WTC11 (cell line): ENCODE measurements at regions not wholly inside any gene's neighbourhood (a gene's known extent, or its start where the extent isn't known, plus 50 kb on each side); places are given as distances from the start of the nearest gene placed in this dataset.

Experiments
- ATAC-seq: fragments of 200-7000 bp; cut with Tn5 transposase; 2 replicates; pipeline ENCODE4 v1.10.0; 2021; ENCODE audit warnings: mild to moderate bottlenecking, moderate library complexity
- CTCF ChIA-PET: fragments of 300-600 bp; sonication (Branson Sonifier 250); formaldehyde crosslinking; loops from one replicate; lab custom pipeline; 2021; ENCODE audit warnings: antibody characterized with exemption; lab: Charles Lee
- POLR2A ChIA-PET: fragments of 350-600 bp; sonication (Branson Sonifier 250); formaldehyde crosslinking; loops from one replicate; lab custom pipeline; 2021; ENCODE audit warnings: antibody characterized with exemption; lab: Charles Lee
- DNase-seq: peaks from one replicate; pipeline ENCODE4 v3.0.0; 2021; ENCODE audit warnings: low spot score
- H3K27ac Mint-ChIP-seq: 2 replicates; pipeline ENCODE4 v1.8.0; 2021; ENCODE audit warnings: mixed read lengths
- H3K27me3 Mint-ChIP-seq: 2 replicates; pipeline ENCODE4 v1.8.0; 2021; ENCODE audit warnings: low read depth, mild to moderate bottlenecking, moderate library complexity, mixed read lengths
- H3K36me3 Mint-ChIP-seq: 2 replicates; pipeline ENCODE4 v1.8.0; 2021; ENCODE audit warnings: mixed read lengths
- H3K4me1 Mint-ChIP-seq: 2 replicates; pipeline ENCODE4 v1.8.0; 2022; ENCODE audit warnings: mixed read lengths
- H3K4me3 Mint-ChIP-seq: 2 replicates; pipeline ENCODE4 v1.8.0; 2021; ENCODE audit warnings: mild to moderate bottlenecking, moderate library complexity, mixed read lengths
- H3K9me3 Mint-ChIP-seq: 2 replicates; pipeline ENCODE4 v1.8.0; 2021; ENCODE audit warnings: mixed read lengths
- AFF4 ChIP-seq: sonication (generic); formaldehyde crosslinking; IDR thresholded peaks from 2 replicates; pipeline ENCODE4 v1.8.1; 2023; ENCODE audit warnings: mild to moderate bottlenecking, missing genetic modification reagents, borderline replicate concordance
- ATF3 ChIP-seq: sonication (generic); formaldehyde crosslinking; conservative IDR thresholded peaks from 2 replicates; pipeline ENCODE4 v1.8.1; 2022; ENCODE audit warnings: mild to moderate bottlenecking, missing genetic modification reagents
- CBFB ChIP-seq: sonication (generic); formaldehyde crosslinking; IDR thresholded peaks from 2 replicates; pipeline ENCODE4 v1.8.1; 2022; ENCODE audit warnings: mild to moderate bottlenecking, low read depth, missing genetic modification reagents
- CDX4 ChIP-seq: fragments of 250-450 bp; sonication (Bioruptor Pico); IDR thresholded peaks from 2 replicates; pipeline ENCODE4 v1.9.0; 2021; ENCODE audit warnings: moderate library complexity, mild to moderate bottlenecking, inconsistent platforms, borderline replicate concordance
- FOXP4 ChIP-seq: sonication (generic); formaldehyde crosslinking; IDR thresholded peaks from 2 replicates; pipeline ENCODE4 v1.8.0; 2022; ENCODE audit warnings: mild to moderate bottlenecking, missing genetic modification reagents
- GRHL2 ChIP-seq: fragments of 250-450 bp; sonication (Bioruptor Pico); IDR thresholded peaks from 2 replicates; pipeline ENCODE4 v1.8.0; 2022; ENCODE audit warnings: mild to moderate bottlenecking, moderate library complexity; ENCODE audit not compliant: insufficient replicate concordance, severe bottlenecking
- IRF2 ChIP-seq: sonication (generic); formaldehyde crosslinking; IDR thresholded peaks from 2 replicates; pipeline ENCODE4 v1.8.0; 2022; ENCODE audit warnings: low read depth, missing genetic modification reagents, borderline replicate concordance
- JUN ChIP-seq: sonication (generic); formaldehyde crosslinking; IDR thresholded peaks from 2 replicates; pipeline ENCODE4 v1.8.0; 2023; ENCODE audit warnings: mild to moderate bottlenecking, missing genetic modification reagents
- NFYB ChIP-seq: sonication (generic); formaldehyde crosslinking; conservative IDR thresholded peaks from 2 replicates; pipeline ENCODE4 v1.8.0; 2022; ENCODE audit warnings: low read depth, missing genetic modification reagents
- NR1H2 ChIP-seq: sonication (generic); formaldehyde crosslinking; IDR thresholded peaks from 2 replicates; pipeline ENCODE4 v1.9.0; 2021; ENCODE audit warnings: mild to moderate bottlenecking, moderate library complexity, missing genetic modification reagents
- OVOL2 ChIP-seq: fragments of 250-450 bp; sonication (Bioruptor Pico); IDR thresholded peaks from 2 replicates; pipeline ENCODE4 v1.9.0; 2021; ENCODE audit warnings: mild to moderate bottlenecking, borderline replicate concordance
- SMAD4 ChIP-seq: sonication (generic); formaldehyde crosslinking; IDR thresholded peaks from 2 replicates; pipeline ENCODE4 v1.8.0; 2022; ENCODE audit warnings: mild to moderate bottlenecking, missing genetic modification reagents
- TEAD4 ChIP-seq: sonication (generic); formaldehyde crosslinking; IDR thresholded peaks from 2 replicates; pipeline ENCODE4 v1.8.0; 2022; ENCODE audit warnings: mild to moderate bottlenecking, missing genetic modification reagents
- USF2 ChIP-seq: sonication (generic); formaldehyde crosslinking; IDR thresholded peaks from 2 replicates; pipeline ENCODE4 v1.8.1; 2023; ENCODE audit warnings: mild to moderate bottlenecking, missing genetic modification reagents, moderate library complexity
- ZMAT4 ChIP-seq: fragments of 250-450 bp; sonication (Bioruptor Pico); IDR thresholded peaks from 2 replicates; pipeline ENCODE4 v1.9.0; 2021; ENCODE audit warnings: mild to moderate bottlenecking
- ZNF121 ChIP-seq: sonication (generic); formaldehyde crosslinking; IDR thresholded peaks from 2 replicates; pipeline ENCODE4 v1.8.0; 2023; ENCODE audit warnings: missing genetic modification reagents
- ZNF317 ChIP-seq: sonication (generic); formaldehyde crosslinking; IDR thresholded peaks from 2 replicates; pipeline ENCODE4 v1.8.1; 2023; ENCODE audit warnings: low read depth, mild to moderate bottlenecking, moderate library complexity, missing genetic modification reagents, borderline replicate concordance
- ZNF396 ChIP-seq: fragments of 250-450 bp; sonication (Bioruptor Pico); IDR thresholded peaks from 2 replicates; pipeline ENCODE4 v1.8.0; 2021; ENCODE audit warnings: mild to moderate bottlenecking, moderate library complexity, borderline replicate concordance
- ZNF512 ChIP-seq: sonication (generic); formaldehyde crosslinking; IDR thresholded peaks from 2 replicates; pipeline ENCODE4 v1.8.1; 2022; ENCODE audit warnings: missing genetic modification reagents, borderline replicate concordance
- ZNF671 ChIP-seq: fragments of 250-450 bp; sonication (Bioruptor Pico); IDR thresholded peaks from 2 replicates; pipeline ENCODE4 v1.8.0; 2021; ENCODE audit warnings: mild to moderate bottlenecking

GRCh38 chr6:62345962-62346689 is 60.1 kb upstream of the KHDRBS2 start:
- no peaks in the 10 kb centered on the region for H3K27me3 Mint-ChIP-seq
- no peak for DNase-seq
- ChIA-PET POLR2A (no interaction called here), CTCF (no interaction called here)
- no peak for TF ChIP-seq AFF4 (CRISPR knock-in tag)
- TF ChIP-seq CBFB (CRISPR knock-in tag), result no peak
- peaks cover 10% of the 10 kb centered on the region; the same call in 1 of the 2 replicates for H3K36me3 Mint-ChIP-seq
- H3K4me1 Mint-ChIP-seq, result no peaks in the 10 kb centered on the region
- no peak overlapping the region for H3K4me3 Mint-ChIP-seq
- no peak for ATAC-seq
- H3K9me3 Mint-ChIP-seq, result peaks cover 51% of the 10 kb centered on the region
- no peak overlapping the region for H3K27ac Mint-ChIP-seq

- CTCF ChIA-PET, result no interaction called here
- Mint-ChIP-seq H3K9me3 (peaks cover 56% of the 10 kb centered on the region), H3K4me1 (no peaks in the 10 kb centered on the region), H3K27ac (no peak overlapping the region), H3K27me3 (no peaks in the 10 kb centered on the region), H3K36me3 (peaks cover 14% of the 10 kb centered on the region; the same call in 1 of the 2 replicates), H3K4me3 (no peak overlapping the region)
- ATAC-seq (no peak), DNase-seq (no peak)
- POLR2A ChIA-PET, result no interaction called here
- TF ChIP-seq ZMAT4 (no peak), ZNF671 (no peak), ZNF512 (CRISPR knock-in tag) (no peak), TEAD4 (CRISPR knock-in tag) (no peak), ATF3 (CRISPR knock-in tag) (no peak), IRF2 (CRISPR knock-in tag) (no peak), GRHL2 (CRISPR knock-in tag) (no peak), ZNF396 (CRISPR knock-in tag) (no peak), SMAD4 (no peak), JUN (CRISPR knock-in tag) (no peak)
These were observed 59.4 kb upstream of the KHDRBS2 start for GRCh38 chr6:62345446-62345845.

- ATAC-seq (no peak), DNase-seq (no peak)
- peaks cover 16% of the 10 kb centered on the region; the same call in 1 of the 2 replicates for H3K36me3 Mint-ChIP-seq
- no peak overlapping the region for H3K4me3 Mint-ChIP-seq
- H3K27me3 Mint-ChIP-seq, result no peaks in the 10 kb centered on the region; the same call in 1 of the 2 replicates
- H3K4me1 Mint-ChIP-seq, result no peaks in the 10 kb centered on the region
- POLR2A ChIA-PET, result no interaction called here
- H3K9me3 Mint-ChIP-seq, result peaks cover 62% of the 10 kb centered on the region
- no peak overlapping the region for H3K27ac Mint-ChIP-seq
- CTCF ChIA-PET, result no interaction called here
- TF ChIP-seq FOXP4 (CRISPR knock-in tag) (no peak), OVOL2 (no peak), USF2 (CRISPR knock-in tag) (no peak), CDX4 (no peak), ZNF121 (CRISPR knock-in tag) (no peak), ZNF512 (CRISPR knock-in tag) (no peak), NR1H2 (no peak), ZNF317 (CRISPR knock-in tag) (no peak), NFYB (CRISPR knock-in tag) (no peak)
These were observed 58.8 kb upstream of the KHDRBS2 start for GRCh38 chr6:62344850-62345249.
